ENCODE measurements at regions not wholly inside any gene's neighbourhood (a gene's known extent, or its start where the extent isn't known, plus 50 kb on each side); places are given as distances from the start of the nearest gene placed in this dataset.

DNA sequence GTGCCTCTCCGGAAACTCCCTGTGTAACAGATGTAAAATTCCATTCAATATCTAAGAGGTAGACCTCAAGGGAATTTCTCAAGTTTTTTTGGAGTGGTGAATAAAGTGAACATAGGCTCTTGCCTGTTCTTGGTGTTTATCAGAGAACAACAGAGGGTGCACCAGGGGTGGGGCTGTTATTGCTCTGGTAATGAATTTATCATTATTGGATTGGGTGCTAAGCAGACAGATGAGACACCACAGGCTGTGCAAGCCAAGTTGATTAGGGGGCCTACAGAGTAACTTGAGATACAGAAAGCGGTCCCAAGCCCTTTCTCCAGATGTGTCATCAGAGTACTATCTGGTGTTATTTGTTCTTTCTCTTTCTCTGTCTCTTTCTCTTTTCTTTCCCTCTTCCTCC is 286.3 kb downstream of the OSR1 start:
- Histone ChIP-seq H4K20me1 (replicated peaks; ENCODE audit: control insufficient read depth, extremely low read depth, insufficient read depth, low read length) (no peaks in the 10 kb centered on the region), H3K36me3 (ENCODE audit: control insufficient read depth in 2 of 2, extremely low read depth in 1 of 2, insufficient read depth in 2 of 2, low read length in 2 of 2) (no peaks in the 10 kb centered on the region), H3K27me3 (ENCODE audit: control insufficient read depth in 2 of 2, insufficient read depth in 2 of 2, low read length in 2 of 2) (no peaks in the 10 kb centered on the region), H3K9me1 (replicated peaks; ENCODE audit: control insufficient read depth, extremely low read depth, insufficient read depth, low read length) (no peaks in the 10 kb centered on the region), H3K9me3 (replicated peaks; ENCODE audit: control insufficient read depth, insufficient read depth, low read length) (no peaks in the 10 kb centered on the region), H3K4me3 (replicated peaks in 1 of 3; ENCODE audit: insufficient read depth in 1 of 3, low read depth in 1 of 3, low read length in 3 of 3) (no peak overlapping the region), H3K4me2 (ENCODE audit: insufficient read depth, low read length) (no peak overlapping the region), H3K79me2 (ENCODE audit: control insufficient read depth, insufficient read depth, low read length) (no peaks in the 10 kb centered on the region), H3K27ac (ENCODE audit: insufficient read depth, low read depth, low read length) (no peak overlapping the region), H2AFZ (ENCODE audit: low read depth, low read length) (no peak overlapping the region), H3K4me1 (ENCODE audit: control insufficient read depth, extremely low read depth, insufficient read depth, low read length) (no peaks in the 10 kb centered on the region), H3K9ac (replicated peaks; ENCODE audit: extremely low read depth, insufficient read depth, low read length) (no peak overlapping the region)
- BruUV-seq (replicated peaks) = no TSS peak
- ChIA-PET POLR2A (no interaction called here), CTCF (no interaction called here)
- intact Hi-C loops (cut with micrococcal nuclease) = no loop called here
- no peak for FAIRE-seq
- DNase-seq (ENCODE audit: low read depth, low spot score) = no peak
- dilution Hi-C loops (cut with MboI; ENCODE audit: extremely low pct_ligation_motif_present, low sequenced_read_pairs) = no loop called here
- TF ChIP-seq, protein P1, sequence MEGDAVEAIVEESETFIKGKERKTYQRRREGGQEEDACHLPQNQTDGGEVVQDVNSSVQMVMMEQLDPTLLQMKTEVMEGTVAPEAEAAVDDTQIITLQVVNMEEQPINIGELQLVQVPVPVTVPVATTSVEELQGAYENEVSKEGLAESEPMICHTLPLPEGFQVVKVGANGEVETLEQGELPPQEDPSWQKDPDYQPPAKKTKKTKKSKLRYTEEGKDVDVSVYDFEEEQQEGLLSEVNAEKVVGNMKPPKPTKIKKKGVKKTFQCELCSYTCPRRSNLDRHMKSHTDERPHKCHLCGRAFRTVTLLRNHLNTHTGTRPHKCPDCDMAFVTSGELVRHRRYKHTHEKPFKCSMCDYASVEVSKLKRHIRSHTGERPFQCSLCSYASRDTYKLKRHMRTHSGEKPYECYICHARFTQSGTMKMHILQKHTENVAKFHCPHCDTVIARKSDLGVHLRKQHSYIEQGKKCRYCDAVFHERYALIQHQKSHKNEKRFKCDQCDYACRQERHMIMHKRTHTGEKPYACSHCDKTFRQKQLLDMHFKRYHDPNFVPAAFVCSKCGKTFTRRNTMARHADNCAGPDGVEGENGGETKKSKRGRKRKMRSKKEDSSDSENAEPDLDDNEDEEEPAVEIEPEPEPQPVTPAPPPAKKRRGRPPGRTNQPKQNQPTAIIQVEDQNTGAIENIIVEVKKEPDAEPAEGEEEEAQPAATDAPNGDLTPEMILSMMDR (IDR thresholded peaks at IDR 0.05; ENCODE audit: extremely low read depth in 1 of 2, insufficient read depth in 1 of 2, low read depth in 1 of 2, low read length in 2 of 2) = no peak
- TF ChIP-seq, protein P2, sequence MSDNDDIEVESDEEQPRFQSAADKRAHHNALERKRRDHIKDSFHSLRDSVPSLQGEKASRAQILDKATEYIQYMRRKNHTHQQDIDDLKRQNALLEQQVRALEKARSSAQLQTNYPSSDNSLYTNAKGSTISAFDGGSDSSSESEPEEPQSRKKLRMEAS (IDR thresholded peaks at IDR 0.05; ENCODE audit: insufficient read depth, insufficient read length) = no peak
- TF ChIP-seq GATA2 (IDR thresholded peaks at IDR 0.05; ENCODE audit: insufficient read depth, insufficient read length, low read depth, low read length) = no peak
- no peak for TF ChIP-seq JUN (IDR thresholded peaks at IDR 0.05; ENCODE audit: borderline replicate concordance, insufficient read depth, insufficient read length, low read depth)
- TF ChIP-seq EZH2 (IDR thresholded peaks at IDR 0.05; ENCODE audit: borderline replicate concordance, low read depth, low read length, severe bottlenecking) = no peak
- no peak for TF ChIP-seq POLR2A (IDR thresholded peaks at IDR 0.05; ENCODE audit: low read depth, low read length)
- TF ChIP-seq POLR2AphosphoS5 (IDR thresholded peaks at IDR 0.05; ENCODE audit: insufficient read depth, low read depth, low read length) = no peak
- TF ChIP-seq MYC (IDR thresholded peaks at IDR 0.05; ENCODE audit: low read depth, low read length) = no peak
- TF ChIP-seq FOS (IDR thresholded peaks at IDR 0.05; ENCODE audit: borderline replicate concordance, insufficient read depth, low read length) = no peak

Measured in endothelial cell of umbilical vein (primary cell).